Naive B cell (primary cell): ENCODE measurements at regions not wholly inside any gene's neighbourhood (a gene's known extent, or its start where the extent isn't known, plus 50 kb on each side); places are given as distances from the start of the nearest gene placed in this dataset.

Experiments
- ATAC-seq, 2 donors: fragments of 150-1000 bp; cut with Tn5 transposase; 2 replicates each; pipeline ENCODE4 v1.10.0; 2021; ENCODE audit warnings: low read depth in 2 of 2, mild to moderate bottlenecking in 2 of 2, moderate library complexity in 2 of 2
- DNase-seq: peaks from one replicate; pipeline ENCODE4 v3.0.0; 2022
- H3K27ac Mint-ChIP-seq, 6 donors: one replicate each; pipeline ENCODE4 v1.8.0; 2020 to 2022; ENCODE audit warnings: mild to moderate bottlenecking in 6 of 6, mixed read lengths in 6 of 6, moderate library complexity in 5 of 6, inconsistent platforms in 2 of 6
- H3K27me3 Mint-ChIP-seq, 3 donors: one replicate each; pipeline ENCODE4 v1.8.0; 2021 to 2022; ENCODE audit warnings: mixed read lengths in 3 of 3, mild to moderate bottlenecking in 1 of 3
- H3K36me3 Mint-ChIP-seq, 2 donors: one replicate each; pipeline ENCODE4 v1.8.0; 2020 to 2022; ENCODE audit warnings: mixed read lengths in 2 of 2, inconsistent platforms in 1 of 2, mild to moderate bottlenecking in 1 of 2
- H3K4me1 Mint-ChIP-seq, 3 donors: one replicate each; pipeline ENCODE4 v1.8.0; 2020 to 2022; ENCODE audit warnings: mixed read lengths in 3 of 3, inconsistent platforms in 1 of 3, mild to moderate bottlenecking in 1 of 3, moderate library complexity in 1 of 3
- H3K4me3 Mint-ChIP-seq, 8 donors: one replicate each; pipeline ENCODE4 v1.8.0; 2020 to 2022; ENCODE audit warnings: mild to moderate bottlenecking in 8 of 8, mixed read lengths in 8 of 8, moderate library complexity in 8 of 8, inconsistent platforms in 2 of 8
- H3K9me3 Mint-ChIP-seq, 7 donors: one replicate each; pipeline ENCODE4 v1.8.0; 2020 to 2022; ENCODE audit warnings: mixed read lengths in 7 of 7, mild to moderate bottlenecking in 5 of 7, inconsistent platforms in 2 of 7, moderate library complexity in 1 of 7

GRCh38 chr2:118706844-118707243 lies 140.6 kb downstream of the EN1 start:
- DNase-seq: no peak
- peaks cover 2 to 9% (median 6%) of the 10 kb centered on the region in 7 donors for H3K9me3 Mint-ChIP-seq
- H3K27me3 Mint-ChIP-seq: peaks cover 9 to 18% (median 15%) of the 10 kb centered on the region in 3 donors
- no peak overlapping the region for H3K27ac Mint-ChIP-seq
- H3K4me1 Mint-ChIP-seq: no peaks in the 10 kb centered on the region
- ATAC-seq: no peak
- H3K4me3 Mint-ChIP-seq: no peak overlapping the region
- no peaks in the 10 kb centered on the region for H3K36me3 Mint-ChIP-seq

GRCh38 chr2:118706371-118706770 lies 141.1 kb downstream of the EN1 start:
- DNase-seq (no peak), ATAC-seq (no peak)
- peaks cover 2 to 8% (median 7%) of the 10 kb centered on the region in 7 donors for H3K9me3 Mint-ChIP-seq
- no peak overlapping the region for H3K4me3 Mint-ChIP-seq
- H3K36me3 Mint-ChIP-seq: no peaks in the 10 kb centered on the region
- no peak overlapping the region for H3K27ac Mint-ChIP-seq
- H3K27me3 Mint-ChIP-seq: peaks cover 9 to 18% (median 15%) of the 10 kb centered on the region in 3 donors
- H3K4me1 Mint-ChIP-seq: no peaks in the 10 kb centered on the region

GRCh38 chr2:118705032-118705431 lies 142.4 kb downstream of the EN1 start:
- DNase-seq: no peak
- H3K27ac Mint-ChIP-seq: no peak overlapping the region
- H3K4me3 Mint-ChIP-seq: no peak overlapping the region
- peaks cover 9 to 15% (median 11%) of the 10 kb centered on the region in 3 donors for H3K27me3 Mint-ChIP-seq
- ATAC-seq: no peak
- peaks cover 1 to 10% (median 5%) of the 10 kb centered on the region in 7 donors for H3K9me3 Mint-ChIP-seq
- H3K36me3 Mint-ChIP-seq: no peaks in the 10 kb centered on the region
- no peaks in the 10 kb centered on the region for H3K4me1 Mint-ChIP-seq

GRCh38 chr2:118699447-118700175 lies 147.8 kb downstream of the EN1 start:
- H3K4me1 Mint-ChIP-seq: no peaks in the 10 kb centered on the region
- DNase-seq (no peak), ATAC-seq (no peak)
- H3K4me3 Mint-ChIP-seq: no peak overlapping the region
- H3K9me3 Mint-ChIP-seq: peaks cover 1 to 15% (median 11%) of the 10 kb centered on the region in 7 donors
- H3K36me3 Mint-ChIP-seq: no peaks in the 10 kb centered on the region
- H3K27ac Mint-ChIP-seq: peak overlapping the region in 1 of 6 donors; percentile 18
- H3K27me3 Mint-ChIP-seq: peaks cover 0 to 3% (median 0%) of the 10 kb centered on the region in 3 donors

GRCh38 chr2:118698564-118698963 lies 148.9 kb downstream of the EN1 start:
- Mint-ChIP-seq H3K27ac (no peak overlapping the region), H3K27me3 (peaks cover 0 to 3% (median 0%) of the 10 kb centered on the region in 3 donors), H3K36me3 (no peaks in the 10 kb centered on the region), H3K4me1 (no peaks in the 10 kb centered on the region), H3K4me3 (no peak overlapping the region), H3K9me3 (peaks cover 1 to 15% (median 11%) of the 10 kb centered on the region in 7 donors)
- ATAC-seq: no peak
- no peak for DNase-seq

GRCh38 chr2:118697781-118698180 lies 149.7 kb downstream of the EN1 start:
- DNase-seq: no peak
- H3K9me3 Mint-ChIP-seq: peaks cover 4 to 14% (median 11%) of the 10 kb centered on the region in 7 donors
- no peak overlapping the region for H3K27ac Mint-ChIP-seq
- no peak overlapping the region for H3K4me3 Mint-ChIP-seq
- no peaks in the 10 kb centered on the region for H3K4me1 Mint-ChIP-seq
- peaks cover 0 to 3% (median 0%) of the 10 kb centered on the region in 3 donors for H3K27me3 Mint-ChIP-seq
- no peak for ATAC-seq
- H3K36me3 Mint-ChIP-seq: no peaks in the 10 kb centered on the region

- no peaks in the 10 kb centered on the region for H3K36me3 Mint-ChIP-seq
- peaks cover 4 to 17% (median 13%) of the 10 kb centered on the region in 7 donors for H3K9me3 Mint-ChIP-seq
- H3K27me3 Mint-ChIP-seq: peaks cover 0 to 5% (median 0%) of the 10 kb centered on the region in 3 donors
- H3K4me3 Mint-ChIP-seq: no peak overlapping the region
- no peaks in the 10 kb centered on the region for H3K4me1 Mint-ChIP-seq
- ATAC-seq (no peak), DNase-seq (no peak)
- H3K27ac Mint-ChIP-seq: no peak overlapping the region
Measured at GRCh38 chr2:118696786-118697465, 150.5 kb downstream of the EN1 start.

- ATAC-seq: no peak
- Mint-ChIP-seq H3K4me1 (no peaks in the 10 kb centered on the region), H3K36me3 (no peaks in the 10 kb centered on the region), H3K4me3 (no peak overlapping the region), H3K27ac (no peak overlapping the region), H3K9me3 (peaks cover 6 to 25% (median 14%) of the 10 kb centered on the region in 7 donors), H3K27me3 (peaks cover 0 to 5% (median 0%) of the 10 kb centered on the region in 3 donors)
- no peak for DNase-seq
Measured at GRCh38 chr2:118693287-118693822, 154.1 kb downstream of the EN1 start.

- Mint-ChIP-seq H3K4me1 (no peaks in the 10 kb centered on the region), H3K27ac (no peak overlapping the region), H3K36me3 (no peaks in the 10 kb centered on the region), H3K4me3 (no peak overlapping the region), H3K9me3 (peaks cover 4 to 15% (median 11%) of the 10 kb centered on the region in 7 donors), H3K27me3 (peaks cover 0 to 5% (median 0%) of the 10 kb centered on the region in 3 donors)
- DNase-seq: no peak
- no peak for ATAC-seq
Measured at GRCh38 chr2:118689874-118690273, 157.6 kb downstream of the EN1 start.

GRCh38 chr2:118689456-118689855 lies 158.0 kb downstream of the EN1 start:
- no peaks in the 10 kb centered on the region for H3K36me3 Mint-ChIP-seq
- no peak overlapping the region for H3K27ac Mint-ChIP-seq
- ATAC-seq (no peak), DNase-seq (no peak)
- H3K4me3 Mint-ChIP-seq: no peak overlapping the region
- H3K9me3 Mint-ChIP-seq: peaks cover 4 to 15% (median 9%) of the 10 kb centered on the region in 7 donors
- peaks cover 0 to 5% (median 0%) of the 10 kb centered on the region in 3 donors for H3K27me3 Mint-ChIP-seq
- H3K4me1 Mint-ChIP-seq: no peaks in the 10 kb centered on the region

- no peaks in the 10 kb centered on the region for H3K36me3 Mint-ChIP-seq
- no peak overlapping the region for H3K27ac Mint-ChIP-seq
- H3K9me3 Mint-ChIP-seq: peaks cover 4 to 15% (median 9%) of the 10 kb centered on the region in 7 donors
- no peak overlapping the region for H3K4me3 Mint-ChIP-seq
- ATAC-seq: no peak
- DNase-seq: no peak
- peaks cover 0 to 5% (median 0%) of the 10 kb centered on the region in 3 donors for H3K27me3 Mint-ChIP-seq
- H3K4me1 Mint-ChIP-seq: no peaks in the 10 kb centered on the region
Measured at GRCh38 chr2:118689033-118689432, 158.4 kb downstream of the EN1 start.

GRCh38 chr2:118687698-118688097 lies 159.8 kb downstream of the EN1 start:
- Mint-ChIP-seq H3K36me3 (no peaks in the 10 kb centered on the region), H3K27ac (no peak overlapping the region), H3K4me3 (no peak overlapping the region), H3K9me3 (peaks cover 4 to 15% (median 11%) of the 10 kb centered on the region in 7 donors), H3K4me1 (no peaks in the 10 kb centered on the region), H3K27me3 (peaks cover 0 to 2% (median 0%) of the 10 kb centered on the region in 3 donors)
- DNase-seq (no peak), ATAC-seq (no peak)

GRCh38 chr2:118687192-118687591 lies 160.3 kb downstream of the EN1 start:
- peaks cover 2 to 14% (median 13%) of the 10 kb centered on the region in 7 donors for H3K9me3 Mint-ChIP-seq
- ATAC-seq (no peak), DNase-seq (no peak)
- H3K27ac Mint-ChIP-seq: no peak overlapping the region
- no peak overlapping the region for H3K4me3 Mint-ChIP-seq
- H3K36me3 Mint-ChIP-seq: no peaks in the 10 kb centered on the region
- no peaks in the 10 kb centered on the region for H3K27me3 Mint-ChIP-seq
- H3K4me1 Mint-ChIP-seq: no peaks in the 10 kb centered on the region

- no peaks in the 10 kb centered on the region for H3K4me1 Mint-ChIP-seq
- H3K27ac Mint-ChIP-seq: no peak overlapping the region
- no peak for DNase-seq
- no peaks in the 10 kb centered on the region for H3K27me3 Mint-ChIP-seq
- H3K4me3 Mint-ChIP-seq: no peak overlapping the region
- H3K36me3 Mint-ChIP-seq: no peaks in the 10 kb centered on the region
- peaks cover 0 to 13% (median 11%) of the 10 kb centered on the region in 7 donors for H3K9me3 Mint-ChIP-seq
- no peak for ATAC-seq
Measured at GRCh38 chr2:118686346-118686745, 161.1 kb downstream of the EN1 start.
